HEK293 (cell line): ENCODE measurements at regions not wholly inside any gene's neighbourhood (a gene's known extent, or its start where the extent isn't known, plus 50 kb on each side); places are given as distances from the start of the nearest gene placed in this dataset.

ENCODE experiments used
- CTCF ChIA-PET: fragments of 350-600 bp; formaldehyde crosslinking; extraction: SDS; loops from one replicate; lab custom pipeline; 2021; ENCODE audit warnings: antibody characterized with exemption; lab: Yijun Ruan, JAX
- POLR2A ChIA-PET: fragments of 300-600 bp; formaldehyde crosslinking; extraction: SDS; loops from one replicate; lab custom pipeline; 2020; ENCODE audit warnings: antibody characterized with exemption, inconsistent platforms; lab: Yijun Ruan, JAX
- H3K27ac ChIP-seq: fragments of 200-500 bp; sonication (Bioruptor generic); 2 replicates; pipeline ENCODE4 v1.5.1; 2014; ENCODE audit warnings: low read depth, low read length, control low read depth, inconsistent platforms; ENCODE audit errors: extremely low read depth
- H3K36me3 ChIP-seq, 2 experiments: fragments of 200-500 bp in 1 of 2; sonication (Bioruptor generic) in 1 of 2; 1 replicate in 1 of 2; 2 replicates in 1 of 2; pipeline ENCODE4 v1.5.1; 2014 to 2017; ENCODE audit warnings: inconsistent platforms in 2 of 2, low read length in 2 of 2; ENCODE audit not compliant: control insufficient read depth in 2 of 2, insufficient read depth in 1 of 2
- H3K4me1 ChIP-seq: fragments of 200-500 bp; sonication (Bioruptor generic); 2 replicates; pipeline ENCODE4 v1.5.1; 2014; ENCODE audit warnings: mild to moderate bottlenecking, low read length, inconsistent platforms; ENCODE audit not compliant: control insufficient read depth, insufficient read depth
- H3K4me3 ChIP-seq: 2 replicates; pipeline ENCODE4 v1.5.1; 2011; ENCODE audit warnings: low read depth, mild to moderate bottlenecking, control low read depth, low read length, moderate library complexity
- H3K9me3 ChIP-seq: fragments of 200-500 bp; sonication (Bioruptor generic); 2 replicates; pipeline ENCODE4 v1.5.1; 2014; ENCODE audit warnings: low read depth, low read length, inconsistent platforms; ENCODE audit not compliant: control insufficient read depth, insufficient read depth
- BCL6B ChIP-seq: fragments of 450-650 bp; formaldehyde crosslinking; IDR thresholded peaks from 2 replicates; pipeline ENCODE4 v1.5.1; 2017; ENCODE audit warnings: missing biosample characterization, missing genetic modification characterization
- KLF1 ChIP-seq: fragments of 450-650 bp; formaldehyde crosslinking; IDR thresholded peaks from 2 replicates; pipeline ENCODE4 v1.5.1; 2016; ENCODE audit warnings: missing biosample characterization, missing genetic modification characterization
- KLF10 ChIP-seq: fragments of 450-650 bp; IDR thresholded peaks from 2 replicates; pipeline ENCODE4 v1.5.1; 2018; ENCODE audit warnings: missing biosample characterization, mild to moderate bottlenecking, missing genetic modification characterization
- PBX3 ChIP-seq: sonication (generic); formaldehyde crosslinking; IDR thresholded peaks from 2 replicates; pipeline ENCODE4 v1.8.1; 2022; ENCODE audit warnings: mild to moderate bottlenecking, moderate library complexity, missing genetic modification reagents
- PRDM4 ChIP-seq: fragments of 450-650 bp; formaldehyde crosslinking; IDR thresholded peaks from 2 replicates; pipeline ENCODE4 v1.5.1; 2017; ENCODE audit warnings: missing biosample characterization, missing genetic modification characterization
- SP3 ChIP-seq: fragments of 450-650 bp; formaldehyde crosslinking; IDR thresholded peaks from 2 replicates; pipeline ENCODE4 v1.5.1; 2016; ENCODE audit warnings: missing biosample characterization, missing genetic modification characterization
- ZBTB17 ChIP-seq: fragments of 450-650 bp; formaldehyde crosslinking; IDR thresholded peaks from 2 replicates; pipeline ENCODE4 v1.5.1; 2016; ENCODE audit warnings: missing biosample characterization, missing genetic modification characterization
- ZBTB20 ChIP-seq: fragments of 450-650 bp; formaldehyde crosslinking; IDR thresholded peaks from 2 replicates; pipeline ENCODE4 v1.5.1; 2016; ENCODE audit warnings: missing biosample characterization, missing genetic modification characterization
- ZFP37 ChIP-seq: fragments of 450-650 bp; formaldehyde crosslinking; IDR thresholded peaks from 2 replicates; pipeline ENCODE4 v1.5.1; 2016; ENCODE audit warnings: missing biosample characterization, missing genetic modification characterization
- ZNF169 ChIP-seq: fragments of 450-650 bp; formaldehyde crosslinking; IDR thresholded peaks from 2 replicates; pipeline ENCODE4 v1.5.1; 2016; ENCODE audit warnings: missing biosample characterization, missing genetic modification characterization
- ZNF2 ChIP-seq: fragments of 450-650 bp; formaldehyde crosslinking; IDR thresholded peaks from 2 replicates; pipeline ENCODE4 v1.5.1; 2016; ENCODE audit warnings: missing biosample characterization, missing genetic modification characterization
- ZNF398 ChIP-seq: fragments of 450-650 bp; formaldehyde crosslinking; IDR thresholded peaks from 2 replicates; pipeline ENCODE4 v1.5.1; 2017; ENCODE audit warnings: missing biosample characterization, missing genetic modification characterization
- ZNF513 ChIP-seq: fragments of 450-650 bp; IDR thresholded peaks from 2 replicates; pipeline ENCODE4 v1.5.1; 2018; ENCODE audit warnings: missing biosample characterization, missing genetic modification characterization
- ZNF530 ChIP-seq: fragments of 450-650 bp; formaldehyde crosslinking; IDR thresholded peaks from 2 replicates; pipeline ENCODE4 v1.5.1; 2016; ENCODE audit warnings: low read depth, missing biosample characterization, missing genetic modification characterization
- ZNF558 ChIP-seq: fragments of 450-650 bp; formaldehyde crosslinking; IDR thresholded peaks from 2 replicates; pipeline ENCODE4 v1.5.1; 2016; ENCODE audit warnings: missing biosample characterization, missing genetic modification characterization
- ZNF645 ChIP-seq: fragments of 450-650 bp; formaldehyde crosslinking; IDR thresholded peaks from 2 replicates; pipeline ENCODE4; 2016; ENCODE audit warnings: missing biosample characterization, missing genetic modification characterization
- ZNF660 ChIP-seq: fragments of 450-650 bp; IDR thresholded peaks from 2 replicates; pipeline ENCODE4 v1.5.1; 2018; ENCODE audit warnings: missing biosample characterization, mild to moderate bottlenecking, missing genetic modification characterization
- ZNF777 ChIP-seq: fragments of 450-650 bp; formaldehyde crosslinking; IDR thresholded peaks from 2 replicates; pipeline ENCODE4 v1.5.1; 2017; ENCODE audit warnings: missing biosample characterization, missing genetic modification characterization, borderline replicate concordance
- ZNF830 ChIP-seq: fragments of 450-650 bp; IDR thresholded peaks from 2 replicates; pipeline ENCODE4 v1.5.0; 2018; ENCODE audit warnings: missing biosample characterization, missing genetic modification characterization, low read depth, mild to moderate bottlenecking, moderate library complexity
- ZSCAN18 ChIP-seq: fragments of 450-650 bp; formaldehyde crosslinking; IDR thresholded peaks from 2 replicates; pipeline ENCODE4 v1.5.1; 2016; ENCODE audit warnings: missing biosample characterization, missing genetic modification characterization
- ZSCAN30 ChIP-seq: fragments of 450-650 bp; IDR thresholded peaks from 2 replicates; pipeline ENCODE4 v1.5.1; 2018; ENCODE audit warnings: missing biosample characterization, mild to moderate bottlenecking, missing genetic modification characterization, moderate library complexity

- ChIA-PET CTCF (no interaction called here), POLR2A (no interaction called here)
Observed at GRCh38 chr1:213702703-213703102, 285.1 kb upstream of the PROX1 start.

GRCh38 chr1:213704941-213705340, 282.8 kb upstream of the PROX1 start:
- H3K4me3 ChIP-seq: no peak overlapping the region
- H3K9me3 ChIP-seq: no peaks in the 10 kb centered on the region
- H3K4me1 ChIP-seq: no peaks in the 10 kb centered on the region
- ChIA-PET POLR2A (no interaction called here), CTCF (interaction anchor here (0.7 kb wide), 1 partner anchor 43 kb away, joined by 3 read pairs; no protein-coding TSS in a partner anchor)
- H3K27ac ChIP-seq: no peak overlapping the region
- no peaks in the 10 kb centered on the region for H3K36me3 ChIP-seq
- TF ChIP-seq ZBTB20 (no peak), ZNF660 (tag by site-specific recombination) (no peak), PBX3 (no peak), ZFP37 (tag by site-specific recombination) (no peak), ZNF645 (no peak), ZNF777 (tag by site-specific recombination) (no peak), ZNF2 (tag by site-specific recombination) (no peak), ZSCAN30 (tag by site-specific recombination) (no peak), KLF10 (tag by site-specific recombination) (no peak), ZSCAN18 (tag by site-specific recombination) (no peak)

More at GRCh38 chr1:213702703-213703102, 285.1 kb upstream of the PROX1 start:
- Histone ChIP-seq H3K36me3 (no peaks in the 10 kb centered on the region), H3K9me3 (no peaks in the 10 kb centered on the region), H3K4me1 (no peaks in the 10 kb centered on the region), H3K4me3 (no peak overlapping the region), H3K27ac (no peak overlapping the region)
- TF ChIP-seq ZNF513 (tag by site-specific recombination) (no peak), ZNF530 (no peak), ZBTB17 (tag by site-specific recombination) (no peak), KLF1 (tag by site-specific recombination) (no peak), ZNF558 (no peak), ZNF169 (no peak), ZNF830 (tag by site-specific recombination) (no peak), PRDM4 (no peak), BCL6B (no peak), SP3 (tag by site-specific recombination) (no peak), ZNF398 (tag by site-specific recombination) (no peak)
